Activated CD4-positive, CD25-positive, alpha-beta regulatory T cell treated with anti-CD3 and anti-CD28 coated beads, Interleukin-2, amount 50 U/mL, for 24 hours (primary cell): ENCODE measurements at regions not wholly inside any gene's neighbourhood (a gene's known extent, or its start where the extent isn't known, plus 50 kb on each side); places are given as distances from the start of the nearest gene placed in this dataset.
"Not testable (repeated sequence)": the region's sequence is repeated elsewhere in the genome, so short reads cannot be mapped to it uniquely, and the experiment has no call there.

Source experiments
- ATAC-seq, 2 donors: fragments of 150-1000 bp; cut with Tn5 transposase; one replicate each; pipeline ENCODE4 v1.10.0; 2021; ENCODE audit warnings: mild to moderate bottlenecking in 1 of 2, moderate library complexity in 1 of 2

GRCh38 chr21:9766890-9767591, 754.3 kb upstream of the TPTE start:
- not testable (repeated sequence) for ATAC-seq

GRCh38 chr21:9767592-9768375, 753.6 kb upstream of the TPTE start:
- no peak for ATAC-seq

- ATAC-seq = not testable (repeated sequence)
Observed at GRCh38 chr21:9768376-9769130, 752.8 kb upstream of the TPTE start.

GRCh38 chr21:9769131-9769498, 752.3 kb upstream of the TPTE start:
- ATAC-seq = not testable (repeated sequence)

GRCh38 chr21:9769718-9770690, 751.4 kb upstream of the TPTE start:
- ATAC-seq = not testable (repeated sequence)

GRCh38 chr21:9771466-9772347, 749.7 kb upstream of the TPTE start:
- ATAC-seq = not testable (repeated sequence)

- no peak for ATAC-seq
Observed at GRCh38 chr21:9772348-9772672, 749.1 kb upstream of the TPTE start.

GRCh38 chr21:9772877-9773420, 748.4 kb upstream of the TPTE start:
- ATAC-seq = not testable (repeated sequence)

- no peak for ATAC-seq
Observed at GRCh38 chr21:9774347-9774746, 747.0 kb upstream of the TPTE start.

GRCh38 chr21:9774901-9775593, 746.3 kb upstream of the TPTE start:
- not testable (repeated sequence) for ATAC-seq

GRCh38 chr21:9775877-9776276, 745.5 kb upstream of the TPTE start:
- not testable (repeated sequence) for ATAC-seq

- ATAC-seq = not testable (repeated sequence)
Observed at GRCh38 chr21:9776286-9777020, 744.9 kb upstream of the TPTE start.

- ATAC-seq = not testable (repeated sequence)
Observed at GRCh38 chr21:9778541-9778940, 742.8 kb upstream of the TPTE start.

- ATAC-seq = no peak
Observed at GRCh38 chr21:9780441-9780937, 740.9 kb upstream of the TPTE start.

- not testable (repeated sequence) for ATAC-seq
Observed at GRCh38 chr21:9783587-9783986, 737.8 kb upstream of the TPTE start.

- ATAC-seq = not testable (repeated sequence)
Observed at GRCh38 chr21:9784201-9784600, 737.2 kb upstream of the TPTE start.

GRCh38 chr21:9786092-9786491, 735.3 kb upstream of the TPTE start:
- ATAC-seq = not testable (repeated sequence)

- ATAC-seq = not testable (repeated sequence)
Observed at GRCh38 chr21:9788281-9788680, 733.1 kb upstream of the TPTE start.

- ATAC-seq = not testable (repeated sequence)
Observed at GRCh38 chr21:9790354-9790753, 731.0 kb upstream of the TPTE start.
